Suprapubic skin (tissue), 4 donors: ENCODE measurements at regions not wholly inside any gene's neighbourhood (a gene's known extent, or its start where the extent isn't known, plus 50 kb on each side); places are given as distances from the start of the nearest gene placed in this dataset.

Experiments
- DNase-seq, 2 donors: peaks; one replicate each; pipeline ENCODE4 v3.0.0-alpha.2; 2019; ENCODE audit warnings: low spot score in 2 of 2
- H3K27ac ChIP-seq: fragments of 200-600 bp; sonication (generic); one replicate; pipeline ENCODE4 v1.5.1; 2019
- H3K27me3 ChIP-seq: fragments of 200-600 bp; sonication (generic); one replicate; pipeline ENCODE4 v1.5.1; 2019
- H3K36me3 ChIP-seq: fragments of 200-600 bp; sonication (generic); one replicate; pipeline ENCODE4 v1.5.1; 2019
- H3K4me1 ChIP-seq: fragments of 200-600 bp; sonication (generic); one replicate; pipeline ENCODE4 v1.5.1; 2019
- H3K4me3 ChIP-seq: fragments of 200-600 bp; sonication (generic); one replicate; pipeline ENCODE4 v1.5.1; 2019; ENCODE audit warnings: mild to moderate bottlenecking
- H3K9me3 ChIP-seq: fragments of 200-600 bp; sonication (generic); one replicate; pipeline ENCODE4 v1.5.1; 2019
- CTCF ChIP-seq, 2 donors: fragments of 200-600 bp in 1 of 2; fragments of 450-650 bp in 1 of 2; sonication (generic) in 1 of 2; IDR thresholded peaks; one replicate each; pipeline ENCODE4 v1.5.1; 2016 to 2019; ENCODE audit warnings: antibody characterized with exemption in 2 of 2, mild to moderate bottlenecking in 1 of 2, moderate library complexity in 1 of 2
- EP300 ChIP-seq: sonication (generic); formaldehyde crosslinking; IDR thresholded peaks from one replicate; pipeline ENCODE4 v1.6.1; 2017; ENCODE audit warnings: antibody characterized with exemption
- POLR2A ChIP-seq, 2 donors: fragments of 450-650 bp; IDR thresholded peaks; one replicate each; pipeline ENCODE4 v1.6.1; 2017; ENCODE audit warnings: antibody characterized with exemption in 2 of 2, mild to moderate bottlenecking in 2 of 2, moderate library complexity in 2 of 2
- POLR2AphosphoS5 ChIP-seq, 3 donors: sonication (generic); formaldehyde crosslinking; IDR thresholded peaks; one replicate each; pipeline ENCODE4 v1.6.1; 2017; ENCODE audit warnings: antibody characterized with exemption in 3 of 3
- WGBS: methylation state at CpG from one replicate; pipeline ENCODE4 v1.1.5; 2018; 5-methylcytosine and 5-hydroxymethylcytosine counted together

GRCh38 chr14:71286126-71286525 lies 378.9 kb downstream of the PCNX1 start:
- no peaks in the 10 kb centered on the region for H3K27me3 ChIP-seq
- no peak overlapping the region for H3K4me3 ChIP-seq
- DNase-seq = no peak
- no peak for TF ChIP-seq CTCF (IDR thresholded peaks at IDR 0.05)
- no peak for TF ChIP-seq POLR2A (IDR thresholded peaks at IDR 0.05)
- no peak for TF ChIP-seq POLR2AphosphoS5 (IDR thresholded peaks at IDR 0.05)
- no peak for TF ChIP-seq EP300
- 89% methylated on average over 1 of the region's 1 CpG for WGBS
- peaks cover 4% of the 10 kb centered on the region for H3K4me1 ChIP-seq
- H3K9me3 ChIP-seq = no peaks in the 10 kb centered on the region
- no peak overlapping the region for H3K27ac ChIP-seq
- H3K36me3 ChIP-seq = no peaks in the 10 kb centered on the region

GRCh38 chr14:71287567-71287966 lies 380.3 kb downstream of the PCNX1 start:
- TF ChIP-seq EP300 (no peak), CTCF (IDR thresholded peaks at IDR 0.05) (no peak), POLR2A (IDR thresholded peaks at IDR 0.05) (no peak), POLR2AphosphoS5 (IDR thresholded peaks at IDR 0.05) (no peak)
- no peaks in the 10 kb centered on the region for H3K27me3 ChIP-seq
- WGBS = 83% methylated on average over 2 of the region's 2 CpGs
- peaks cover 4% of the 10 kb centered on the region for H3K4me1 ChIP-seq
- H3K4me3 ChIP-seq = no peak overlapping the region
- DNase-seq = no peak
- H3K27ac ChIP-seq = no peak overlapping the region
- no peaks in the 10 kb centered on the region for H3K9me3 ChIP-seq
- H3K36me3 ChIP-seq = no peaks in the 10 kb centered on the region

GRCh38 chr14:71289536-71289935 lies 382.3 kb downstream of the PCNX1 start:
- DNase-seq = no peak
- 88% methylated on average over 4 of the region's 4 CpGs for WGBS

GRCh38 chr14:71290301-71290700 lies 383.0 kb downstream of the PCNX1 start:
- no peak overlapping the region for H3K4me3 ChIP-seq
- no peaks in the 10 kb centered on the region for H3K9me3 ChIP-seq
- H3K4me1 ChIP-seq = peaks cover 4% of the 10 kb centered on the region
- TF ChIP-seq POLR2AphosphoS5 (IDR thresholded peaks at IDR 0.05) (no peak), EP300 (no peak), CTCF (IDR thresholded peaks at IDR 0.05) (no peak), POLR2A (IDR thresholded peaks at IDR 0.05) (no peak)
- H3K27ac ChIP-seq = no peak overlapping the region
- 77% methylated on average over 6 of the region's 6 CpGs for WGBS
- no peaks in the 10 kb centered on the region for H3K36me3 ChIP-seq
- DNase-seq = no peak
- no peaks in the 10 kb centered on the region for H3K27me3 ChIP-seq

More at GRCh38 chr14:71289536-71289935, 382.3 kb downstream of the PCNX1 start:
- Histone ChIP-seq H3K9me3 (no peaks in the 10 kb centered on the region), H3K27me3 (no peaks in the 10 kb centered on the region), H3K36me3 (no peaks in the 10 kb centered on the region), H3K4me3 (no peak overlapping the region), H3K27ac (no peak overlapping the region), H3K4me1 (peaks cover 4% of the 10 kb centered on the region)
- TF ChIP-seq POLR2A (IDR thresholded peaks at IDR 0.05) (no peak), CTCF (IDR thresholded peaks at IDR 0.05) (no peak), EP300 (no peak), POLR2AphosphoS5 (IDR thresholded peaks at IDR 0.05) (no peak)

- Histone ChIP-seq H3K27me3 (no peaks in the 10 kb centered on the region), H3K9me3 (no peaks in the 10 kb centered on the region), H3K4me1 (peaks cover 4% of the 10 kb centered on the region), H3K27ac (no peak overlapping the region), H3K36me3 (no peaks in the 10 kb centered on the region), H3K4me3 (no peak overlapping the region)
- no peak for DNase-seq
- WGBS = 42% methylated on average over 4 of the region's 4 CpGs
- TF ChIP-seq EP300 = no peak
- TF ChIP-seq POLR2AphosphoS5 (IDR thresholded peaks at IDR 0.05) = no peak
Observed at GRCh38 chr14:71290960-71291466, 383.8 kb downstream of the PCNX1 start.

- H3K9me3 ChIP-seq = no peaks in the 10 kb centered on the region
- TF ChIP-seq EP300 = no peak
- no peak for TF ChIP-seq POLR2AphosphoS5 (IDR thresholded peaks at IDR 0.05)
- H3K27me3 ChIP-seq = no peaks in the 10 kb centered on the region
- H3K27ac ChIP-seq = no peak overlapping the region
- H3K4me3 ChIP-seq = no peak overlapping the region
- DNase-seq = no peak
- H3K36me3 ChIP-seq = no peaks in the 10 kb centered on the region
- H3K4me1 ChIP-seq = no peaks in the 10 kb centered on the region
Observed at GRCh38 chr14:71296184-71296583, 388.9 kb downstream of the PCNX1 start.
